ENCODE measurements at regions not wholly inside any gene's neighbourhood (a gene's known extent, or its start where the extent isn't known, plus 50 kb on each side); places are given as distances from the start of the nearest gene placed in this dataset.

DNA sequence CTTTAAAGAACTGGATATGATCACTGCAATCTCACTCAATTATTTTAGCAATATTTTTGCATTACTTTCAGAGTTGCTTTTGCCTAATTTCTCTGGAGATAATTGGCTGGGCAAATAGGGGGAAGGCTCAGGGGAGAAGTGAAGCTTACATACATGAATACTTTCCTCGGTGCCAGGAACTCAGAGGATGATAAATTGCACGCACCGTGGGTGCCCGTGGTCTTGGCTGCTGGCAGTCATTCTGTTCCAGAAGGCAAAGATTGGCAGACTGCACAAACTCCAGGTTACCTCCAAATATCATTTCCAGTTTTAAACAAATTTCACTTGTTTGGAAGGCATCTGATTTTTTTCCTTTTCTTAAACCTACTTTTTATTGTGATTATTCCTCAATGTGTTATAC, 197.8 kb upstream of the TMEM72 start:
- no peak overlapping the region for H3K4me3 ChIP-seq (ENCODE audit: low read length)
- no peak overlapping the region for H3K4me2 ChIP-seq (ENCODE audit: low read length)
- no peak overlapping the region for H3K27ac ChIP-seq (ENCODE audit: low read depth, low read length)
- no peaks in the 10 kb centered on the region for H3K9me3 ChIP-seq (ENCODE audit: control insufficient read depth, insufficient read depth, low read length)
- no peaks in the 10 kb centered on the region for H3F3A ChIP-seq (ENCODE audit: control insufficient read depth, insufficient read depth)
- no peak for TF ChIP-seq EZH2phosphoT487 (IDR thresholded peaks at IDR 0.05; ENCODE audit: borderline replicate concordance, low read length)
- TF ChIP-seq, protein P1, sequence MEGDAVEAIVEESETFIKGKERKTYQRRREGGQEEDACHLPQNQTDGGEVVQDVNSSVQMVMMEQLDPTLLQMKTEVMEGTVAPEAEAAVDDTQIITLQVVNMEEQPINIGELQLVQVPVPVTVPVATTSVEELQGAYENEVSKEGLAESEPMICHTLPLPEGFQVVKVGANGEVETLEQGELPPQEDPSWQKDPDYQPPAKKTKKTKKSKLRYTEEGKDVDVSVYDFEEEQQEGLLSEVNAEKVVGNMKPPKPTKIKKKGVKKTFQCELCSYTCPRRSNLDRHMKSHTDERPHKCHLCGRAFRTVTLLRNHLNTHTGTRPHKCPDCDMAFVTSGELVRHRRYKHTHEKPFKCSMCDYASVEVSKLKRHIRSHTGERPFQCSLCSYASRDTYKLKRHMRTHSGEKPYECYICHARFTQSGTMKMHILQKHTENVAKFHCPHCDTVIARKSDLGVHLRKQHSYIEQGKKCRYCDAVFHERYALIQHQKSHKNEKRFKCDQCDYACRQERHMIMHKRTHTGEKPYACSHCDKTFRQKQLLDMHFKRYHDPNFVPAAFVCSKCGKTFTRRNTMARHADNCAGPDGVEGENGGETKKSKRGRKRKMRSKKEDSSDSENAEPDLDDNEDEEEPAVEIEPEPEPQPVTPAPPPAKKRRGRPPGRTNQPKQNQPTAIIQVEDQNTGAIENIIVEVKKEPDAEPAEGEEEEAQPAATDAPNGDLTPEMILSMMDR (IDR thresholded peaks at IDR 0.05; ENCODE audit: low read depth, low read length, poor library complexity, severe bottlenecking), result no peak
- no peaks in the 10 kb centered on the region for H3K36me3 ChIP-seq (ENCODE audit: control insufficient read depth, low read length)
- H4K20me1 ChIP-seq (ENCODE audit: control insufficient read depth, insufficient read depth, low read depth, low read length), result no peaks in the 10 kb centered on the region
- H3K9me2 ChIP-seq (replicated peaks; ENCODE audit: control insufficient read depth, low read length), result no peaks in the 10 kb centered on the region
- H3K27me3 ChIP-seq (ENCODE audit: control insufficient read depth, low read length), result no peaks in the 10 kb centered on the region; the same call in 1 of the 2 replicates
- H3K79me2 ChIP-seq (ENCODE audit: control insufficient read depth, low read length), result no peaks in the 10 kb centered on the region
- no peaks in the 10 kb centered on the region for H3K4me1 ChIP-seq (ENCODE audit: control insufficient read depth, low read length)

DNA sequence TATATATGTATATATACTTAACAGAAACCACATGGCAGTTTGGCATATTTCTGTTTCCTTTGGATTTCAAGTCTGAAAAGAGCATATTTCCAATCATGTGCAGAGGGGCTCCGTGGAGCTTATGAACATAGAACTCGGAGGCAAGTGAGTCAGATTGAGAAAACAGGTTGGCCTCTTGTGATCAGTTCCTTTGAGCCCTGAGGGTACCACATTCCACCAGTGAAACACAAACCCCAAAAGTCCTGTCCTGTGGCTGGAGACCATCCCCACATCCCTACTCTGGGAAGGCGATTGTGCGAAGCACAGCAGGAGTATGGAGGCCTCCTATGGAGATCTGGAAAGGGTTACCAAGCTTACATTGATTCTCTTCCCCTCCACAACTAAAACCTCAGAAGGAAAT, 196.7 kb upstream of the TMEM72 start:
- H3K9me3 ChIP-seq (ENCODE audit: control insufficient read depth, insufficient read depth, low read length), result no peaks in the 10 kb centered on the region
- no peak overlapping the region for H3K4me2 ChIP-seq (ENCODE audit: low read length)

DNA sequence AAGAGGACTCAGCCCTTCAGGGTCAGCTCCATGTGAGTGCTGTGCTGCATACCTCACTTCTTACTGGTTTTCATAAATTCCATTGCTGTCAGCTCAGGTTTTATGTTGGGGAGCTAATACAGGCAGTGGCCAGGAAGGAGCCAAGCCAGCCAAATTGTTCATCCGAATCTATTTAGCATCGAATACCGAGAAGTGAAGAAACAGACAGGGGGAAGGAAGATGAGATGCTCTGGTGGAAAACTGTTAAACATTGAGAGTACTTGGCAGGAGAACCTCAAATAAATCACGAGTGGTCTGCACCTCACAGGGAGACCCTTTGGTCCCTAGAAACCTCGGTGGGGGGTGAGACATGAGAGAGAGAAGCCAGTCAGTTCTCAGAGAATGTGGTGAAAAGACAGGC, 196.0 kb upstream of the TMEM72 start:
- H3K79me2 ChIP-seq (ENCODE audit: control insufficient read depth, low read length), result no peaks in the 10 kb centered on the region
- H3K27ac ChIP-seq (ENCODE audit: low read depth, low read length), result no peak overlapping the region
- no peaks in the 10 kb centered on the region for H3K9me3 ChIP-seq (ENCODE audit: control insufficient read depth, insufficient read depth, low read length)
- no peaks in the 10 kb centered on the region for H4K20me1 ChIP-seq (ENCODE audit: control insufficient read depth, insufficient read depth, low read depth, low read length)
- TF ChIP-seq, protein P1 (IDR thresholded peaks at IDR 0.05; ENCODE audit: low read depth, low read length, poor library complexity, severe bottlenecking), result no peak
- TF ChIP-seq EZH2phosphoT487 (IDR thresholded peaks at IDR 0.05; ENCODE audit: borderline replicate concordance, low read length), result no peak
- H3K4me2 ChIP-seq (ENCODE audit: low read length), result no peak overlapping the region
- H3K27me3 ChIP-seq (ENCODE audit: control insufficient read depth, low read length), result no peaks in the 10 kb centered on the region; the same call in 1 of the 2 replicates
- H3F3A ChIP-seq (ENCODE audit: control insufficient read depth, insufficient read depth), result no peaks in the 10 kb centered on the region
- H3K36me3 ChIP-seq (ENCODE audit: control insufficient read depth, low read length), result no peaks in the 10 kb centered on the region
- H3K9me2 ChIP-seq (replicated peaks; ENCODE audit: control insufficient read depth, low read length), result no peaks in the 10 kb centered on the region
- H3K4me1 ChIP-seq (ENCODE audit: control insufficient read depth, low read length), result no peaks in the 10 kb centered on the region
- H3K4me3 ChIP-seq (ENCODE audit: low read length), result no peak overlapping the region

More for the DNA sequence above, 196.7 kb upstream of the TMEM72 start:
- no peaks in the 10 kb centered on the region for H3K9me2 ChIP-seq (replicated peaks; ENCODE audit: control insufficient read depth, low read length)
- no peaks in the 10 kb centered on the region for H3K79me2 ChIP-seq (ENCODE audit: control insufficient read depth, low read length)
- TF ChIP-seq EZH2phosphoT487 (IDR thresholded peaks at IDR 0.05; ENCODE audit: borderline replicate concordance, low read length), result no peak
- TF ChIP-seq, protein P1 (IDR thresholded peaks at IDR 0.05; ENCODE audit: low read depth, low read length, poor library complexity, severe bottlenecking), result no peak
- H3K4me3 ChIP-seq (ENCODE audit: low read length), result no peak overlapping the region
- no peaks in the 10 kb centered on the region; the same call in 1 of the 2 replicates for H3K27me3 ChIP-seq (ENCODE audit: control insufficient read depth, low read length)
- H3F3A ChIP-seq (ENCODE audit: control insufficient read depth, insufficient read depth), result no peaks in the 10 kb centered on the region
- no peaks in the 10 kb centered on the region for H3K4me1 ChIP-seq (ENCODE audit: control insufficient read depth, low read length)
- no peaks in the 10 kb centered on the region for H4K20me1 ChIP-seq (ENCODE audit: control insufficient read depth, insufficient read depth, low read depth, low read length)
- H3K27ac ChIP-seq (ENCODE audit: low read depth, low read length), result no peak overlapping the region
- no peaks in the 10 kb centered on the region for H3K36me3 ChIP-seq (ENCODE audit: control insufficient read depth, low read length)

All from DOHH2 (cell line).